ENCODE measurements at regions not wholly inside any gene's neighbourhood (a gene's known extent, or its start where the extent isn't known, plus 50 kb on each side); places are given as distances from the start of the nearest gene placed in this dataset.

DNA sequence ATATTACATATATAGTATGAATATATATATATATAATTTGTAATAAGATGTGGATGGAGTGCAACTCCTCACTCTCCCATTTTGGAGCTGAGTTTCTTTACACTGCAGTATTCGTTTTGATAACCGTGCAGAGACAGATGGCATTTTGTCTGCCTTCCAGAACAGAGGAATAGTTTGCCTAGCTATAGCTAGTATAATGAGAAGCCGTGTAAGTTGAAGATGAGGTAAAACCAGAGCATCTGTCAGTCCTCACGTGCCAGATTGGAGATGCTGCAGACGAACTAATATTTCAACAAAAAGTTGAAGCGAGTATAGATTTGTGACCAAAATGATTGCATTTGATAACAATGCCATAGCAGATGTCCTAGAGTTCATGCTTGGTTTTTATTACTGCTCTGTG is 180.6 kb downstream of the FMR1NB start:
- Histone ChIP-seq H3K36me3 (ENCODE audit: control insufficient read depth, insufficient read depth, low read length, severe bottlenecking) (no peaks in the 10 kb centered on the region), H3K9ac (ENCODE audit: low read length) (no peak overlapping the region), H3K4me3 (ENCODE audit: low read length) (no peak overlapping the region), H3K4me1 (ENCODE audit: control insufficient read depth, insufficient read depth, low read length) (no peaks in the 10 kb centered on the region), H3K27me3 (replicated peaks; ENCODE audit: control insufficient read depth, insufficient read depth, low read length) (peaks cover 4% of the 10 kb centered on the region), H3K9me3 (ENCODE audit: control insufficient read depth, low read length) (no peaks in the 10 kb centered on the region)
- no peak for DNase-seq (ENCODE audit: low read depth)

GRCh38 chrX:148185631-148186030 is 204.5 kb downstream of the FMR1NB start:
- Histone ChIP-seq H3K9me3 (ENCODE audit: control insufficient read depth, low read length) (no peaks in the 10 kb centered on the region), H3K4me3 (ENCODE audit: low read length) (no peak overlapping the region), H3K36me3 (ENCODE audit: control insufficient read depth, insufficient read depth, low read length, severe bottlenecking) (no peaks in the 10 kb centered on the region), H3K9ac (ENCODE audit: low read length) (no peak overlapping the region), H3K4me1 (ENCODE audit: control insufficient read depth, insufficient read depth, low read length) (no peaks in the 10 kb centered on the region), H3K27me3 (replicated peaks; ENCODE audit: control insufficient read depth, insufficient read depth, low read length) (no peaks in the 10 kb centered on the region)
- no peak for DNase-seq (ENCODE audit: low read depth)

GRCh38 chrX:148192547-148192946 is 211.4 kb downstream of the FMR1NB start:
- no peak overlapping the region for H3K4me3 ChIP-seq (ENCODE audit: low read length)
- H3K36me3 ChIP-seq (ENCODE audit: control insufficient read depth, insufficient read depth, low read length, severe bottlenecking) = no peaks in the 10 kb centered on the region
- no peak overlapping the region for H3K9ac ChIP-seq (ENCODE audit: low read length)
- no peaks in the 10 kb centered on the region for H3K27me3 ChIP-seq (replicated peaks; ENCODE audit: control insufficient read depth, insufficient read depth, low read length)
- H3K4me1 ChIP-seq (ENCODE audit: control insufficient read depth, insufficient read depth, low read length) = no peaks in the 10 kb centered on the region
- H3K9me3 ChIP-seq (ENCODE audit: control insufficient read depth, low read length) = no peaks in the 10 kb centered on the region
- no peak for DNase-seq (ENCODE audit: low read depth)

GRCh38 chrX:148193759-148194158 is 212.6 kb downstream of the FMR1NB start:
- H3K36me3 ChIP-seq (ENCODE audit: control insufficient read depth, insufficient read depth, low read length, severe bottlenecking) = no peaks in the 10 kb centered on the region
- H3K9ac ChIP-seq (ENCODE audit: low read length) = no peak overlapping the region
- H3K4me3 ChIP-seq (ENCODE audit: low read length) = no peak overlapping the region
- no peaks in the 10 kb centered on the region for H3K27me3 ChIP-seq (replicated peaks; ENCODE audit: control insufficient read depth, insufficient read depth, low read length)
- H3K4me1 ChIP-seq (ENCODE audit: control insufficient read depth, insufficient read depth, low read length) = no peaks in the 10 kb centered on the region
- H3K9me3 ChIP-seq (ENCODE audit: control insufficient read depth, low read length) = no peaks in the 10 kb centered on the region
- DNase-seq (ENCODE audit: low read depth) = no peak

DNA sequence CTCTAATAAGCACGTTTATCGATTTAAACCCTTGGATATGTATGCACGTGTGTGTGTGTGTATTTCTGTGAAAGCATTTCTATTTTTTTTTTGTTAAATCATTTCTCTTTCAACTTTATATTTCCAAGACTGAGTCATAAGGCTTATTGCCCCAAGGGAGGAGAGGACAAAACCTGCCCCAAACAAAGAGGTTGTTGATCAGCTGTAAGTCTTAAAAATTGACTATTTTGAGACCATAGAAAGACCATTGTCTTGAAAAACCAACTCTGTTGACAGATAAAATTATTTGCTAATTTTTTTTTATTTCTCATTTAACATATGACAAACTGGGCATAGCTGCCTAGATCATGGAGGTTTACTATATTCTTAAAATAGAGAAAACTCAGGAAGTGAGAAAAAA is 222.4 kb downstream of the FMR1NB start:
- Histone ChIP-seq H3K9me3 (ENCODE audit: control insufficient read depth, low read length) (peaks cover 11% of the 10 kb centered on the region), H3K9ac (ENCODE audit: low read length) (no peak overlapping the region), H3K36me3 (ENCODE audit: control insufficient read depth, insufficient read depth, low read length, severe bottlenecking) (no peaks in the 10 kb centered on the region), H3K4me3 (ENCODE audit: low read length) (no peak overlapping the region), H3K27me3 (replicated peaks; ENCODE audit: control insufficient read depth, insufficient read depth, low read length) (no peaks in the 10 kb centered on the region), H3K4me1 (ENCODE audit: control insufficient read depth, insufficient read depth, low read length) (no peaks in the 10 kb centered on the region)
- DNase-seq (ENCODE audit: low read depth) = no peak

- Histone ChIP-seq H3K9ac (ENCODE audit: low read length) (no peak overlapping the region), H3K4me3 (ENCODE audit: low read length) (no peak overlapping the region), H3K36me3 (ENCODE audit: control insufficient read depth, insufficient read depth, low read length, severe bottlenecking) (no peaks in the 10 kb centered on the region)
These were observed 223.1 kb downstream of the FMR1NB start for GRCh38 chrX:148204195-148204594.

DNA sequence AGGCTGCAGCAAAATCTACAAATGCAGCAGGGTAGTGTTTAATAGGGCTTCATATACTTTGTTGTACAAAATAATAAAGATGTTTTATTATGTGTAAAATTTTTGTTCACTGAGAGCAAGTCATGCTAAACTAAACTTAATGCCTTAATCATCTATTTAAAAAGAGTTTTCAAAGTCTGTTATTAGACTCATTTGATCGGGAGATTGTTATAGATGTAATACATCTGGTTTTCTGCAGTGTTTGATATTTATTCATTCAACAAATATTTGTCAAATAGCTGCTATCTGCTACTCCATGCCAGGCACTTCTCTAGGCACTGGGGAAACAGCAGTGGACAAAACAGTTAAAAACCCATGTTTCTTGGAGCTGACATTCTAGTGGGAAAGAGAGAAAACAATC is 233.6 kb downstream of the FMR1NB start:
- no peak overlapping the region for H3K4me3 ChIP-seq (ENCODE audit: low read length)
- H3K27me3 ChIP-seq (replicated peaks; ENCODE audit: control insufficient read depth, insufficient read depth, low read length) = no peaks in the 10 kb centered on the region
- no peak for DNase-seq (ENCODE audit: low read depth)
- H3K9me3 ChIP-seq (ENCODE audit: control insufficient read depth, low read length) = no peaks in the 10 kb centered on the region
- no peaks in the 10 kb centered on the region for H3K36me3 ChIP-seq (ENCODE audit: control insufficient read depth, insufficient read depth, low read length, severe bottlenecking)
- no peak overlapping the region for H3K9ac ChIP-seq (ENCODE audit: low read length)
- H3K4me1 ChIP-seq (ENCODE audit: control insufficient read depth, insufficient read depth, low read length) = no peaks in the 10 kb centered on the region

More at GRCh38 chrX:148204195-148204594, 223.1 kb downstream of the FMR1NB start:
- Histone ChIP-seq H3K27me3 (replicated peaks; ENCODE audit: control insufficient read depth, insufficient read depth, low read length) (no peaks in the 10 kb centered on the region), H3K9me3 (ENCODE audit: control insufficient read depth, low read length) (peaks cover 11% of the 10 kb centered on the region), H3K4me1 (ENCODE audit: control insufficient read depth, insufficient read depth, low read length) (no peaks in the 10 kb centered on the region)
- no peak for DNase-seq (ENCODE audit: low read depth)

GRCh38 chrX:148215726-148216125 is 234.6 kb downstream of the FMR1NB start:
- DNase-seq (ENCODE audit: low read depth) = no peak
- H3K9ac ChIP-seq (ENCODE audit: low read length) = no peak overlapping the region
- no peaks in the 10 kb centered on the region for H3K9me3 ChIP-seq (ENCODE audit: control insufficient read depth, low read length)
- no peaks in the 10 kb centered on the region for H3K36me3 ChIP-seq (ENCODE audit: control insufficient read depth, insufficient read depth, low read length, severe bottlenecking)
- H3K27me3 ChIP-seq (replicated peaks; ENCODE audit: control insufficient read depth, insufficient read depth, low read length) = no peaks in the 10 kb centered on the region
- H3K4me3 ChIP-seq (ENCODE audit: low read length) = no peak overlapping the region
- no peaks in the 10 kb centered on the region for H3K4me1 ChIP-seq (ENCODE audit: control insufficient read depth, insufficient read depth, low read length)

- Histone ChIP-seq H3K4me3 (ENCODE audit: low read length) (no peak overlapping the region), H3K9me3 (ENCODE audit: control insufficient read depth, low read length) (no peaks in the 10 kb centered on the region), H3K9ac (ENCODE audit: low read length) (no peak overlapping the region), H3K27me3 (replicated peaks; ENCODE audit: control insufficient read depth, insufficient read depth, low read length) (no peaks in the 10 kb centered on the region), H3K36me3 (ENCODE audit: control insufficient read depth, insufficient read depth, low read length, severe bottlenecking) (no peaks in the 10 kb centered on the region), H3K4me1 (ENCODE audit: control insufficient read depth, insufficient read depth, low read length) (no peaks in the 10 kb centered on the region)
- DNase-seq (ENCODE audit: low read depth) = no peak
These were observed 242.2 kb downstream of the FMR1NB start for GRCh38 chrX:148223361-148223760.

DNA sequence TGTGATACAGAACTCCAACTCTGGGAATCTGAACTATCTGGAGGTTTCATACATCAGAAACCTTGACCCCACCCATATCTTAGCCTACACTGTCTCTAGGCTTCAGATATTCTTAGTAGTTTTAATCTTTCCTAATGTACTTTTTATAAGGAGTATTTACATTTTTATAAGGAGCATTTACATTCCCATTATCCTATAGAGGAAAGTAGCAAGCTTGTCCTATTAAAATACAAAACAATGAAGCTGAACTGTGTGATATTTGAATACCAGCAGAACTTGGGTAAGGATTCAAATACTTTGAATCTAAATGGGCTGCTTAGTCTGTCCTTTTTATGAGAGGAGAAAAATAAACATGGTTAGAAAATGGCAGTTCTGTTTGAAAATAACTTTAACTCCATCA is 247.4 kb downstream of the FMR1NB start:
- Histone ChIP-seq H3K9me3 (ENCODE audit: control insufficient read depth, low read length) (no peaks in the 10 kb centered on the region), H3K4me3 (ENCODE audit: low read length) (no peak overlapping the region), H3K27me3 (replicated peaks; ENCODE audit: control insufficient read depth, insufficient read depth, low read length) (no peaks in the 10 kb centered on the region), H3K9ac (ENCODE audit: low read length) (no peak overlapping the region), H3K36me3 (ENCODE audit: control insufficient read depth, insufficient read depth, low read length, severe bottlenecking) (no peaks in the 10 kb centered on the region), H3K4me1 (ENCODE audit: control insufficient read depth, insufficient read depth, low read length) (no peaks in the 10 kb centered on the region)
- DNase-seq (ENCODE audit: low read depth) = no peak

- H3K9ac ChIP-seq (ENCODE audit: low read length) = no peak overlapping the region
- no peak for DNase-seq (ENCODE audit: low read depth)
- peaks cover 3% of the 10 kb centered on the region for H3K9me3 ChIP-seq (ENCODE audit: control insufficient read depth, low read length)
- no peaks in the 10 kb centered on the region for H3K4me1 ChIP-seq (ENCODE audit: control insufficient read depth, insufficient read depth, low read length)
- no peak overlapping the region for H3K4me3 ChIP-seq (ENCODE audit: low read length)
- H3K36me3 ChIP-seq (ENCODE audit: control insufficient read depth, insufficient read depth, low read length, severe bottlenecking) = no peaks in the 10 kb centered on the region
- no peaks in the 10 kb centered on the region for H3K27me3 ChIP-seq (replicated peaks; ENCODE audit: control insufficient read depth, insufficient read depth, low read length)
These were observed 248.7 kb downstream of the FMR1NB start for GRCh38 chrX:148229801-148230303.

- Histone ChIP-seq H3K27me3 (replicated peaks; ENCODE audit: control insufficient read depth, insufficient read depth, low read length) (no peaks in the 10 kb centered on the region), H3K4me1 (ENCODE audit: control insufficient read depth, insufficient read depth, low read length) (no peaks in the 10 kb centered on the region), H3K9ac (ENCODE audit: low read length) (no peak overlapping the region), H3K36me3 (ENCODE audit: control insufficient read depth, insufficient read depth, low read length, severe bottlenecking) (no peaks in the 10 kb centered on the region), H3K4me3 (ENCODE audit: low read length) (no peak overlapping the region), H3K9me3 (ENCODE audit: control insufficient read depth, low read length) (peaks cover 12% of the 10 kb centered on the region)
- DNase-seq (ENCODE audit: low read depth) = no peak
These were observed 240.4 kb upstream of the AFF2 start for GRCh38 chrX:148259990-148260389.
